PC-9 (cell line): ENCODE measurements at regions not wholly inside any gene's neighbourhood (a gene's known extent, or its start where the extent isn't known, plus 50 kb on each side); places are given as distances from the start of the nearest gene placed in this dataset.

Experiments
- BruUV-seq: library from RNA; stranded (reverse); fragments of 400-500 nt; replicated peaks from 2 replicates; lab custom pipeline; 2021; lab: Mats Ljungman, UMichigan
- CTCF ChIA-PET: fragments of 300-600 bp; sonication (Branson Sonifier 250); formaldehyde crosslinking; loops from one replicate; lab custom pipeline; 2022; ENCODE audit warnings: antibody characterized with exemption; lab: Charles Lee
- POLR2A ChIA-PET: fragments of 300-600 bp; sonication (Branson Sonifier 250); formaldehyde crosslinking; loops from one replicate; lab custom pipeline; 2022; ENCODE audit warnings: antibody characterized with exemption; ENCODE audit not compliant: unreplicated experiment; lab: Charles Lee
- DNase-seq, 2 experiments: peaks; one replicate each; pipeline versions ENCODE4 v3.0.0 to v3.0.0-alpha.2; 2015 to 2022; ENCODE audit warnings: mixed read lengths in 1 of 2
- H2AFZ ChIP-seq: fragments of 200-600 bp; sonication (generic); 2 replicates; pipeline ENCODE4 v1.8.1; 2017; ENCODE audit warnings: antibody characterized with exemption
- H3F3A ChIP-seq: fragments of 200-600 bp; sonication (generic); 2 replicates; pipeline ENCODE4 v1.8.1; 2017; ENCODE audit warnings: antibody characterized with exemption, mild to moderate bottlenecking, low read depth; ENCODE audit not compliant: insufficient read depth
- H3K27ac ChIP-seq: fragments of 200-600 bp; sonication (generic); 2 replicates; pipeline ENCODE4 v1.6.1; 2016; ENCODE audit warnings: mixed run types
- H3K27me3 ChIP-seq: fragments of 200-600 bp; sonication (generic); 2 replicates; pipeline ENCODE4 v1.6.1; 2016; ENCODE audit warnings: low read depth, mixed run types; ENCODE audit not compliant: insufficient read depth
- H3K36me3 ChIP-seq: fragments of 200-600 bp; sonication (generic); 2 replicates; pipeline ENCODE4 v1.6.1; 2016; ENCODE audit warnings: low read depth, mixed run types
- H3K4me1 ChIP-seq: fragments of 200-600 bp; sonication (generic); replicated peaks from 2 replicates; pipeline ENCODE4 v1.6.1; 2016; ENCODE audit warnings: mixed run types; ENCODE audit not compliant: insufficient read depth
- H3K4me2 ChIP-seq: fragments of 200-600 bp; sonication (generic); 2 replicates; pipeline ENCODE4 v1.6.1; 2017; ENCODE audit warnings: mixed run types
- H3K4me3 ChIP-seq: fragments of 200-600 bp; sonication (generic); 2 replicates; pipeline ENCODE4 v1.6.1; 2016; ENCODE audit warnings: mixed run types
- H3K79me2 ChIP-seq: fragments of 200-600 bp; sonication (generic); 2 replicates; pipeline ENCODE4 v1.6.1; 2017; ENCODE audit warnings: low read depth, mixed run types
- H3K9me2 ChIP-seq: fragments of 200-600 bp; sonication (generic); 2 replicates; pipeline ENCODE4 v1.8.1; 2017; ENCODE audit warnings: mild to moderate bottlenecking; ENCODE audit not compliant: insufficient read depth
- H3K9me3 ChIP-seq: fragments of 200-600 bp; sonication (generic); 2 replicates; pipeline ENCODE4 v1.8.1; 2016; ENCODE audit warnings: low read depth; ENCODE audit not compliant: insufficient read depth
- H4K20me1 ChIP-seq: fragments of 200-600 bp; sonication (generic); 2 replicates; pipeline ENCODE4 v1.8.1; 2017; ENCODE audit not compliant: insufficient read depth
- CTCF ChIP-seq: fragments of 200-600 bp; sonication (generic); conservative IDR thresholded peaks from 2 replicates; pipeline ENCODE4 v1.6.1; 2017; ENCODE audit warnings: mixed run types, antibody characterized with exemption, mild to moderate bottlenecking, moderate library complexity
- EZH2 ChIP-seq: fragments of 200-600 bp; sonication (generic); IDR thresholded peaks from 2 replicates; pipeline ENCODE4 v1.8.0; 2017; ENCODE audit warnings: antibody characterized with exemption, low read depth
- intact Hi-C: fragments of 100-400 bp; cut with micrococcal nuclease; formaldehyde crosslinking; loops from one replicate; pipeline ENCODE4 v1.10.0; 2022; ENCODE audit not compliant: unreplicated experiment

- no peak for DNase-seq
- Histone ChIP-seq H3K4me3 (no peak overlapping the region), H3F3A (no peaks in the 10 kb centered on the region), H4K20me1 (no peaks in the 10 kb centered on the region), H3K27ac (no peak overlapping the region), H3K4me1 (no peaks in the 10 kb centered on the region), H3K9me3 (no peaks in the 10 kb centered on the region), H3K27me3 (no peaks in the 10 kb centered on the region), H3K79me2 (no peaks in the 10 kb centered on the region), H3K36me3 (no peaks in the 10 kb centered on the region), H3K4me2 (no peak overlapping the region), H3K9me2 (no peaks in the 10 kb centered on the region), H2AFZ (no peak overlapping the region)
- intact Hi-C loops: no loop called here
- POLR2A ChIA-PET: no interaction called here
- TF ChIP-seq CTCF: no peak
- TF ChIP-seq EZH2: no peak
- no TSS peak for BruUV-seq
- CTCF ChIA-PET: no interaction called here
These were observed 117.8 kb upstream of the LIPC start for GRCh38 chr15:58313810-58314592.

- DNase-seq: no peak
- ChIA-PET CTCF (no interaction called here), POLR2A (no interaction called here)
- Histone ChIP-seq H3K9me2 (no peaks in the 10 kb centered on the region), H2AFZ (no peak overlapping the region), H3K27me3 (no peaks in the 10 kb centered on the region), H3K4me2 (no peak overlapping the region), H3K4me1 (no peaks in the 10 kb centered on the region), H3K27ac (no peak overlapping the region), H3K79me2 (no peaks in the 10 kb centered on the region), H3K9me3 (no peaks in the 10 kb centered on the region), H3F3A (no peaks in the 10 kb centered on the region), H3K36me3 (no peaks in the 10 kb centered on the region), H3K4me3 (no peak overlapping the region), H4K20me1 (no peaks in the 10 kb centered on the region)
- BruUV-seq: no TSS peak
- intact Hi-C loops: no loop called here
- TF ChIP-seq CTCF (no peak), EZH2 (no peak)
These were observed 117.1 kb upstream of the LIPC start for GRCh38 chr15:58314593-58315216.

DNA sequence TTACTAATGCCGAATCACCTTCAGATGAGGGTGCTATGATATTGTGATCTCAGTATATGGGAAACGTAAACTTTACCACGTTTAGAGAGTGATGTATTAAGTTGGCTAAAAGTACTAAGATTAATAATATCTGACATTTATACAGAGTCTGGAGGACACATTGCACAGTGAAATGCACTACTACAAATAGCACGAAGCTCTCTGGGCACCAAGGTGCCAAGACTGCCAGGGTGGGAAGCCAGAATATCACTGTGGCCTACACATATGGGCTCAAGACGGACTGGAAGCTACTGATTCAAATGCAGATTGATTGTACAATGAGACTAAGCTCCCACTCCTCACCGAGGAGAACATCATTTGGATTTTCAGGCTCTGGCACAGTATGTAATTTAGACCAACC is 113.3 kb upstream of the LIPC start:
- H3K9me2 ChIP-seq: no peaks in the 10 kb centered on the region
- no peaks in the 10 kb centered on the region for H3K79me2 ChIP-seq
- H4K20me1 ChIP-seq: no peaks in the 10 kb centered on the region
- no peak for DNase-seq
- no peaks in the 10 kb centered on the region for H3K36me3 ChIP-seq
- TF ChIP-seq CTCF (no peak), EZH2 (no peak)
- ChIA-PET POLR2A (no interaction called here), CTCF (no interaction called here)
- H3K27ac ChIP-seq: no peak overlapping the region
- intact Hi-C loops: no loop called here
- no peak overlapping the region for H2AFZ ChIP-seq
- no TSS peak for BruUV-seq
- H3K9me3 ChIP-seq: no peaks in the 10 kb centered on the region
- H3K4me1 ChIP-seq: no peaks in the 10 kb centered on the region
- no peak overlapping the region for H3K4me2 ChIP-seq
- H3K27me3 ChIP-seq: no peaks in the 10 kb centered on the region
- H3F3A ChIP-seq: no peaks in the 10 kb centered on the region
- no peak overlapping the region for H3K4me3 ChIP-seq
